H9 (cell line): ENCODE measurements at regions not wholly inside any gene's neighbourhood (a gene's known extent, or its start where the extent isn't known, plus 50 kb on each side); places are given as distances from the start of the nearest gene placed in this dataset.

ENCODE experiments used
- DNase-seq: peaks from one replicate; pipeline ENCODE4 v3.0.0-alpha.2; 2017
- H2AFZ ChIP-seq: one replicate; pipeline ENCODE4 v1.6.1; 2013; ENCODE audit warnings: mild to moderate bottlenecking, low read length, control low read depth, moderate library complexity
- H2AK5ac ChIP-seq: 2 replicates; pipeline ENCODE4 v1.6.1; 2013; ENCODE audit warnings: low read length, control low read depth, mixed read lengths; ENCODE audit not compliant: insufficient read length
- H2BK120ac ChIP-seq: one replicate; pipeline ENCODE4 v1.6.1; 2013; ENCODE audit warnings: low read depth, mild to moderate bottlenecking, low read length, control low read depth, inconsistent platforms; ENCODE audit not compliant: poor library complexity, severe bottlenecking
- H2BK12ac ChIP-seq: 2 replicates; pipeline ENCODE4 v1.6.1; 2013; ENCODE audit warnings: low read length, control low read depth, mixed read lengths, low read depth; ENCODE audit not compliant: insufficient read length
- H2BK15ac ChIP-seq: 2 replicates; pipeline ENCODE4 v1.6.1; 2013; ENCODE audit warnings: low read depth, low read length, control low read depth
- H2BK20ac ChIP-seq: one replicate; pipeline ENCODE4 v1.6.1; 2013; ENCODE audit warnings: low read depth, mild to moderate bottlenecking, low read length, control low read depth, inconsistent platforms; ENCODE audit not compliant: poor library complexity, severe bottlenecking
- H2BK5ac ChIP-seq: 2 replicates; pipeline ENCODE4 v1.6.1; 2013; ENCODE audit warnings: low read length, control low read depth, mixed read lengths; ENCODE audit not compliant: insufficient read length
- H3K14ac ChIP-seq: 2 replicates; pipeline ENCODE4 v1.6.1; 2013; ENCODE audit warnings: low read length, control low read depth; ENCODE audit not compliant: insufficient read depth
- H3K18ac ChIP-seq: 2 replicates; pipeline ENCODE4 v1.6.1; 2013; ENCODE audit warnings: low read depth, mild to moderate bottlenecking, mixed read lengths, low read length, control low read depth; ENCODE audit not compliant: insufficient read length
- H3K23ac ChIP-seq: 2 replicates; pipeline ENCODE4 v1.6.1; 2013; ENCODE audit warnings: low read length, control low read depth, mixed read lengths, low read depth; ENCODE audit not compliant: insufficient read length
- H3K23me2 ChIP-seq: 2 replicates; pipeline ENCODE4 v1.6.1; 2013; ENCODE audit warnings: low read depth, mild to moderate bottlenecking, mixed read lengths, low read length, control low read depth; ENCODE audit not compliant: insufficient read length, poor library complexity, severe bottlenecking
- H3K27ac ChIP-seq: 2 replicates; pipeline ENCODE4 v1.5.1; 2013; ENCODE audit warnings: low read length, control low read depth, mixed read lengths, low read depth; ENCODE audit not compliant: insufficient read length
- H3K27me3 ChIP-seq: 2 replicates; pipeline ENCODE4 v1.6.1; 2013; ENCODE audit warnings: low read length, control low read depth, inconsistent platforms; ENCODE audit not compliant: insufficient read depth
- H3K4ac ChIP-seq: 2 replicates; pipeline ENCODE4 v1.6.1; 2013; ENCODE audit warnings: low read depth, mild to moderate bottlenecking, control low read depth, inconsistent platforms, low read length, moderate library complexity
- H3K4me1 ChIP-seq: 2 replicates; pipeline ENCODE4 v1.6.1; 2013; ENCODE audit warnings: low read length, control low read depth, inconsistent platforms; ENCODE audit not compliant: insufficient read depth
- H3K4me2 ChIP-seq: 2 replicates; pipeline ENCODE4 v1.6.1; 2013; ENCODE audit warnings: low read length, control low read depth, mixed read lengths; ENCODE audit not compliant: insufficient read length, insufficient read depth
- H3K56ac ChIP-seq: 2 replicates; pipeline ENCODE4 v1.6.1; 2013; ENCODE audit warnings: low read depth, mild to moderate bottlenecking, mixed read lengths, low read length, control low read depth; ENCODE audit not compliant: insufficient read length
- H3K79me1 ChIP-seq: 2 replicates; pipeline ENCODE4 v1.6.1; 2013; ENCODE audit warnings: low read depth, mild to moderate bottlenecking, moderate library complexity, low read length, control low read depth, inconsistent platforms; ENCODE audit not compliant: insufficient read depth, poor library complexity, severe bottlenecking
- H3K79me2 ChIP-seq: 2 replicates; pipeline ENCODE4 v1.6.1; 2013; ENCODE audit warnings: low read length, control low read depth, inconsistent platforms; ENCODE audit not compliant: insufficient read depth
- H3K9ac ChIP-seq: 2 replicates; pipeline ENCODE4 v1.6.1; 2013; ENCODE audit warnings: low read length, control low read depth, mixed read lengths; ENCODE audit not compliant: insufficient read length; ENCODE audit errors: extremely low read depth
- H3K9me3 ChIP-seq: one replicate; pipeline ENCODE4 v1.6.1; 2013; ENCODE audit warnings: low read depth, low read length, inconsistent platforms; ENCODE audit not compliant: control insufficient read depth
- H3T11ph ChIP-seq: one replicate; pipeline ENCODE4 v1.6.1; 2013; ENCODE audit warnings: mild to moderate bottlenecking, low read length, control low read depth, inconsistent platforms
- H4K20me1 ChIP-seq: one replicate; pipeline ENCODE4 v1.6.1; 2013; ENCODE audit not compliant: control insufficient read depth, insufficient read length, insufficient read depth
- H4K5ac ChIP-seq: 2 replicates; pipeline ENCODE4 v1.6.1; 2013; ENCODE audit warnings: low read depth, mild to moderate bottlenecking, mixed read lengths, low read length, control low read depth; ENCODE audit not compliant: insufficient read length
- H4K8ac ChIP-seq: replicated peaks from 2 replicates; pipeline ENCODE4 v1.6.1; 2013; ENCODE audit warnings: low read length, control low read depth, mixed read lengths, low read depth; ENCODE audit not compliant: insufficient read length
- H4K91ac ChIP-seq: 2 replicates; pipeline ENCODE4 v1.6.1; 2013; ENCODE audit warnings: low read depth, mild to moderate bottlenecking, moderate library complexity, mixed read lengths, low read length, control low read depth; ENCODE audit not compliant: insufficient read length
- H3K27ac Mint-ChIP-seq, 3 experiments: 2 replicates in 2 of 3; 3 replicates in 1 of 3; pipeline ENCODE4 v1.8.0; 2020 to 2021; ENCODE audit warnings: mixed read lengths in 3 of 3, mild to moderate bottlenecking in 1 of 3, moderate library complexity in 1 of 3
- H3K27me3 Mint-ChIP-seq: 2 replicates; pipeline ENCODE4 v1.8.0; 2021; ENCODE audit warnings: low read depth, mild to moderate bottlenecking, moderate library complexity, mixed read lengths
- H3K36me3 Mint-ChIP-seq, 3 experiments: 2 replicates in 2 of 3; 3 replicates in 1 of 3; pipeline ENCODE4 v1.8.0; 2020 to 2021; ENCODE audit warnings: low read depth in 3 of 3, mixed read lengths in 3 of 3; ENCODE audit not compliant: insufficient read depth in 1 of 3
- H3K4me1 Mint-ChIP-seq, 2 experiments: 2 replicates each; pipeline ENCODE4 v1.8.0; 2020; ENCODE audit warnings: mixed read lengths in 2 of 2
- H3K4me3 Mint-ChIP-seq, 2 experiments: 2 replicates in 1 of 2; 3 replicates in 1 of 2; pipeline ENCODE4 v1.8.0; 2020 to 2021; ENCODE audit warnings: mild to moderate bottlenecking in 2 of 2, mixed read lengths in 2 of 2, moderate library complexity in 1 of 2
- H3K9me3 Mint-ChIP-seq, 2 experiments: 2 replicates in 1 of 2; 3 replicates in 1 of 2; pipeline ENCODE4 v1.8.0; 2020; ENCODE audit warnings: mild to moderate bottlenecking in 2 of 2, mixed read lengths in 2 of 2, moderate library complexity in 1 of 2
- CTCF ChIP-seq: fragments of 200-600 bp; sonication (generic); conservative IDR thresholded peaks from 3 replicates; pipeline ENCODE4 v1.8.0; 2021; ENCODE audit warnings: antibody characterized with exemption, mild to moderate bottlenecking

- DNase-seq: no peak
- no peak overlapping the region for H3K23ac ChIP-seq
- H3K4me1 ChIP-seq: no peaks in the 10 kb centered on the region
- H3K4ac ChIP-seq: no peak overlapping the region
- no peaks in the 10 kb centered on the region for H3K79me2 ChIP-seq
- H4K20me1 ChIP-seq: no peaks in the 10 kb centered on the region
- H2BK120ac ChIP-seq: no peak overlapping the region
- no peak overlapping the region for H3K4me2 ChIP-seq
- H2BK12ac ChIP-seq: no peak overlapping the region
- no peak overlapping the region for H2BK5ac ChIP-seq
- H3K27ac Mint-ChIP-seq: no peak overlapping the region
- no peaks in the 10 kb centered on the region for H3K27me3 ChIP-seq
- no peak overlapping the region for H2BK15ac ChIP-seq
- no peak overlapping the region for H3K18ac ChIP-seq
- no peak overlapping the region for H3K27ac ChIP-seq
- H2AFZ ChIP-seq: no peak overlapping the region
- no peak overlapping the region for H4K8ac ChIP-seq
- H3K14ac ChIP-seq: no peak overlapping the region
- H3T11ph ChIP-seq: no peak overlapping the region
- H3K9me3 Mint-ChIP-seq: peaks cover 3 to 8% of the 10 kb centered on the region in 2 experiments; a peak in 4 of 5 replicates
- H2AK5ac ChIP-seq: no peak overlapping the region
- no peak overlapping the region for H3K9ac ChIP-seq
- no peaks in the 10 kb centered on the region for H3K23me2 ChIP-seq
- H3K4me1 Mint-ChIP-seq: no peaks in the 10 kb centered on the region
- no peak overlapping the region for H2BK20ac ChIP-seq
- no peaks in the 10 kb centered on the region; the same call in 1 of the 2 replicates for H3K27me3 Mint-ChIP-seq
- no peak overlapping the region for H4K91ac ChIP-seq
- no peaks in the 10 kb centered on the region for H3K79me1 ChIP-seq
- TF ChIP-seq CTCF: no peak
- H3K56ac ChIP-seq: no peak overlapping the region
- H3K9me3 ChIP-seq: no peaks in the 10 kb centered on the region
- no peak overlapping the region for H3K4me3 Mint-ChIP-seq
- no peak overlapping the region for H4K5ac ChIP-seq
- peaks cover 0 to 2% (median 0%) of the 10 kb centered on the region in 3 experiments; a peak in 2 of 7 replicates for H3K36me3 Mint-ChIP-seq
Observed at GRCh38 chr1:224866940-224867339, 62.5 kb upstream of the DNAH14 start.
